ENCODE measurements at regions not wholly inside any gene's neighbourhood (a gene's known extent, or its start where the extent isn't known, plus 50 kb on each side); places are given as distances from the start of the nearest gene placed in this dataset.

DNA sequence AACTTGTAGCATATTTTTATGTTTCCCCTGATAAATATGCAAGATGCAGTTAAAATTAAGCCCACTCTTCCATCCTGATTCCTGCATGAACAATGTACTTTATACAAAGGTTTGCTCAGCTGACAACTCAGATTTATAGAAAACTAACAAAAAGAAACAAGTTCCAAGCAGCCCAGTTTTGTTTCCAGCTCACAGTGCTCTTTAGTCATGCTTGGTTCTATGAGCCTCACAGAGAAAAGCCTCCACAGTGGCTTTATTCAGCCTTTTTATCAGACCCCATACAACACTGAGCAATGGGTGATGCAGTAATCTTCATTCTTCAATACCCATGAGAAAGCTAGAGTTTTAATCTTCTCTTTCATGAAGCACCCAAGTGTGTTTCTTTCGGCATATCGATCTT, 329.6 kb downstream of the SLCO4C1 start:
- TF ChIP-seq YY1 (IDR thresholded peaks at IDR 0.05; ENCODE audit: insufficient read depth, insufficient read length) (no peak), ZNF274 (IDR thresholded peaks at IDR 0.05; ENCODE audit: low read depth, low read length) (no peak)
